Thyroid gland (tissue), 4 donors: ENCODE measurements at regions not wholly inside any gene's neighbourhood (a gene's known extent, or its start where the extent isn't known, plus 50 kb on each side); places are given as distances from the start of the nearest gene placed in this dataset.

ENCODE experiments used
- DNase-seq, 2 donors: peaks; one replicate each; pipeline ENCODE4 v3.0.0-alpha.2; 2019
- H3K27ac ChIP-seq, 3 donors: fragments of 200-600 bp; sonication (generic); 1 replicate in 2 of 3; 2 replicates in 1 of 3; pipeline ENCODE4 v1.5.1; 2016 to 2019; ENCODE audit warnings: mild to moderate bottlenecking in 1 of 3, moderate library complexity in 1 of 3
- H3K27me3 ChIP-seq: fragments of 200-600 bp; sonication (generic); one replicate; pipeline ENCODE4 v1.5.1; 2019
- H3K36me3 ChIP-seq, 2 donors: fragments of 200-600 bp; sonication (generic); one replicate each; pipeline ENCODE4 v1.5.1; 2016 to 2019
- H3K4me1 ChIP-seq, 2 donors: fragments of 200-600 bp; sonication (generic); one replicate each; pipeline ENCODE4 v1.5.1; 2017 to 2019
- H3K4me3 ChIP-seq, 3 donors: fragments of 200-600 bp; sonication (generic); replicated peaks in 1 of 3; 1 replicate in 2 of 3; 2 replicates in 1 of 3; pipeline ENCODE4 v1.5.1; 2016; ENCODE audit warnings: mild to moderate bottlenecking in 1 of 3
- H3K9me3 ChIP-seq: fragments of 200-600 bp; sonication (generic); one replicate; pipeline ENCODE4 v1.5.1; 2017
- CTCF ChIP-seq, 6 experiments: fragments of 200-600 bp in 3 of 6; fragments of 450-650 bp in 3 of 6; sonication (generic) in 3 of 6; IDR thresholded peaks; one replicate each; pipeline ENCODE4 v1.5.1; 2016 to 2019; ENCODE audit warnings: antibody characterized with exemption in 6 of 6, mild to moderate bottlenecking in 2 of 6, inconsistent platforms in 1 of 6, moderate library complexity in 1 of 6
- POLR2A ChIP-seq, 2 donors: fragments of 450-650 bp; IDR thresholded peaks; one replicate each; pipeline ENCODE4 v1.6.1; 2017; ENCODE audit warnings: antibody characterized with exemption in 2 of 2, mild to moderate bottlenecking in 2 of 2, moderate library complexity in 1 of 2
- WGBS, 2 donors: methylation state at CpG; one replicate each; pipeline ENCODE4 v1.1.5; 2017; 5-methylcytosine and 5-hydroxymethylcytosine counted together
- intact Hi-C: fragments of 100-400 bp; cut with DNase I; formaldehyde crosslinking; loops from one replicate; pipeline ENCODE4 v1.15.1; 2023

- no peak overlapping the region for H3K27ac ChIP-seq
- no peaks in the 10 kb centered on the region for H3K36me3 ChIP-seq
Measured at GRCh38 chr9:86469476-86470250, 115.5 kb upstream of the TUT7 start.

GRCh38 chr9:86464242-86464641 lies 110.0 kb upstream of the TUT7 start:
- intact Hi-C loops, result no loop called here
- TF ChIP-seq POLR2A (IDR thresholded peaks at IDR 0.05) (no peak), CTCF (IDR thresholded peaks at IDR 0.05) (no peak)
- no peak overlapping the region for H3K4me3 ChIP-seq
- no peak for DNase-seq
- WGBS, 2 donors, result 43 to 51% methylated on average over 3 of the region's 3 CpGs
- H3K9me3 ChIP-seq, result no peaks in the 10 kb centered on the region
- H3K27ac ChIP-seq, result no peak overlapping the region
- H3K4me1 ChIP-seq, result no peaks in the 10 kb centered on the region
- H3K36me3 ChIP-seq, result no peaks in the 10 kb centered on the region
- H3K27me3 ChIP-seq, result no peaks in the 10 kb centered on the region

More at GRCh38 chr9:86469476-86470250, 115.5 kb upstream of the TUT7 start:
- WGBS, 2 donors, result 84 to 89% methylated on average over 8 of the region's 8 CpGs
- H3K27me3 ChIP-seq, result no peaks in the 10 kb centered on the region
- H3K4me1 ChIP-seq, result no peaks in the 10 kb centered on the region
- H3K4me3 ChIP-seq, result no peak overlapping the region
- intact Hi-C loops, result no loop called here
- no peak for DNase-seq
- no peaks in the 10 kb centered on the region for H3K9me3 ChIP-seq
- TF ChIP-seq CTCF (IDR thresholded peaks at IDR 0.05) (no peak), POLR2A (IDR thresholded peaks at IDR 0.05) (no peak)

GRCh38 chr9:86460216-86461002 lies 106.2 kb upstream of the TUT7 start:
- WGBS, 2 donors, result 55 to 57% methylated on average over 11 of the region's 11 CpGs
- no peak overlapping the region for H3K27ac ChIP-seq
- H3K9me3 ChIP-seq, result no peaks in the 10 kb centered on the region
- TF ChIP-seq POLR2A (IDR thresholded peaks at IDR 0.05), result no peak
- TF ChIP-seq CTCF (IDR thresholded peaks at IDR 0.05), result no peak
- DNase-seq, result no peak
- H3K36me3 ChIP-seq, result no peaks in the 10 kb centered on the region
- H3K27me3 ChIP-seq, result no peaks in the 10 kb centered on the region
- no peaks in the 10 kb centered on the region for H3K4me1 ChIP-seq
- H3K4me3 ChIP-seq, result no peak overlapping the region
- intact Hi-C loops, result no loop called here

GRCh38 chr9:86459599-86460155 lies 105.5 kb upstream of the TUT7 start:
- 60 to 70% methylated on average over 5 of the region's 5 CpGs for WGBS, 2 donors
- TF ChIP-seq CTCF (IDR thresholded peaks at IDR 0.05) (no peak), POLR2A (IDR thresholded peaks at IDR 0.05) (no peak)
- Histone ChIP-seq H3K36me3 (no peaks in the 10 kb centered on the region), H3K27me3 (no peaks in the 10 kb centered on the region), H3K4me1 (no peaks in the 10 kb centered on the region), H3K4me3 (no peak overlapping the region), H3K9me3 (no peaks in the 10 kb centered on the region), H3K27ac (no peak overlapping the region)
- DNase-seq, result no peak
- intact Hi-C loops, result no loop called here

- Histone ChIP-seq H3K9me3 (no peaks in the 10 kb centered on the region), H3K27me3 (no peaks in the 10 kb centered on the region), H3K4me1 (no peaks in the 10 kb centered on the region), H3K36me3 (no peaks in the 10 kb centered on the region), H3K4me3 (no peak overlapping the region), H3K27ac (no peak overlapping the region)
- no peak for TF ChIP-seq CTCF (IDR thresholded peaks at IDR 0.05)
- intact Hi-C loops, result no loop called here
- no peak for DNase-seq
Measured at GRCh38 chr9:86459191-86459590, 105.0 kb upstream of the TUT7 start.
